ENCODE measurements at regions not wholly inside any gene's neighbourhood (a gene's known extent, or its start where the extent isn't known, plus 50 kb on each side); places are given as distances from the start of the nearest gene placed in this dataset.

- Histone ChIP-seq H3K79me2 (ENCODE audit: control insufficient read depth in 1 of 2, insufficient read depth in 2 of 2, low read length in 2 of 2) (no peaks in the 10 kb centered on the region), H4K5ac (ENCODE audit: insufficient read length, low read depth, low read length) (no peak overlapping the region), H3K56ac (replicated peaks; ENCODE audit: insufficient read length, low read depth, low read length) (no peak overlapping the region), H2AFZ (ENCODE audit: low read length) (no peak overlapping the region), H3K79me1 (ENCODE audit: low read depth, low read length) (no peaks in the 10 kb centered on the region), H2BK20ac (ENCODE audit: low read length) (no peak overlapping the region), H2BK120ac (replicated peaks; ENCODE audit: low read depth, low read length) (no peak overlapping the region), H3K27me3 (replicated peaks in 1 of 4; ENCODE audit: control insufficient read depth in 3 of 4, extremely low read depth in 1 of 4, insufficient read depth in 3 of 4, low read length in 3 of 4) (no peaks in the 10 kb centered on the region), H3K23me2 (ENCODE audit: low read depth, low read length) (no peaks in the 10 kb centered on the region), H3K9me3 (ENCODE audit: insufficient read depth in 2 of 2, low read depth in 1 of 2, low read length in 1 of 2) (peaks cover 0 to 9% of the 10 kb centered on the region in 2 experiments; a peak in 2 of 4 replicates), H4K20me1 (replicated peaks in 1 of 2; ENCODE audit: control insufficient read depth in 1 of 2, insufficient read depth in 2 of 2, low read length in 2 of 2) (no peaks in the 10 kb centered on the region), H3K36me3 (ENCODE audit: control insufficient read depth in 2 of 4, insufficient read depth in 4 of 4, low read length in 3 of 4) (no peaks in the 10 kb centered on the region), H4K91ac (replicated peaks; ENCODE audit: insufficient read length, low read length) (no peak overlapping the region), H2BK5ac (ENCODE audit: low read depth, low read length) (no peak overlapping the region), H2AK5ac (ENCODE audit: low read depth, low read length) (no peak overlapping the region), H2BK12ac (ENCODE audit: low read depth, low read length) (no peak overlapping the region), H2BK15ac (ENCODE audit: low read length) (no peak overlapping the region), H3K27ac (ENCODE audit: low read depth, low read length) (no peak overlapping the region), H3K23ac (ENCODE audit: insufficient read length) (no peak overlapping the region), H3K4me1 (replicated peaks in 1 of 4; ENCODE audit: control insufficient read depth in 3 of 4, insufficient read depth in 4 of 4, low read length in 3 of 4) (peaks cover 3 to 13% (median 7%) of the 10 kb centered on the region in 4 experiments; a peak in 5 of 7 replicates), H3K14ac (ENCODE audit: insufficient read length) (no peak overlapping the region), H3K4me2 (ENCODE audit: insufficient read depth in 1 of 2, low read depth in 2 of 2, low read length in 2 of 2) (no peak overlapping the region), H3K18ac (ENCODE audit: extremely low read depth, low read length) (no peak overlapping the region), H4K8ac (ENCODE audit: extremely low read depth, insufficient read depth, low read length) (no peak overlapping the region), H3K9ac (replicated peaks in 1 of 4; ENCODE audit: extremely low read depth in 1 of 4, low read depth in 3 of 4, low read length in 3 of 4) (no peak overlapping the region), H3K4ac (replicated peaks; ENCODE audit: insufficient read length, low read depth, low read length) (no peak overlapping the region), H3K4me3 (ENCODE audit: extremely low read depth in 1 of 4, insufficient read depth in 2 of 4, low read depth in 3 of 4, low read length in 4 of 4) (no peak overlapping the region)
- DNase-seq (ENCODE audit: low read depth in 1 of 2, low spot score in 2 of 2) (no peak), FAIRE-seq (no peak)
- POLR2A ChIA-PET (ENCODE audit: partially characterized antibody): no interaction called here
- 94% methylated on average over 5 of the region's 5 CpGs; no CpG with 5 or more reads in 1 of the 2 experiments for WGBS, 2 experiments (ENCODE audit: extremely low coverage in 1 of 2, insufficient coverage in 1 of 2, insufficient read length in 1 of 2, insufficient replicate concordance in 2 of 2, low coverage in 1 of 2, low lambda C conversion rate in 2 of 2, missing lambda C conversion rate in 1 of 2)
- CTCF ChIA-PET (ENCODE audit: partially characterized antibody): no interaction called here
- TF ChIP-seq CHD2 (IDR thresholded peaks at IDR 0.05; ENCODE audit: low read length) (no peak), TAF7 (optimal IDR thresholded peaks at IDR 0.05; ENCODE audit: borderline replicate concordance, low read depth, low read length) (no peak), ZNF274 (IDR thresholded peaks at IDR 0.05; ENCODE audit: borderline replicate concordance, extremely low read depth, low read length) (no peak), TEAD4 (IDR thresholded peaks at IDR 0.05; ENCODE audit: low read depth, low read length) (no peak), EP300 (IDR thresholded peaks at IDR 0.05; ENCODE audit: borderline replicate concordance in 1 of 2, low read depth in 2 of 2, low read length in 2 of 2) (no peak), NANOG (IDR thresholded peaks at IDR 0.05; ENCODE audit: insufficient read depth, low read depth, low read length, poor library complexity, severe bottlenecking) (no peak), EGR1 (IDR thresholded peaks at IDR 0.05; ENCODE audit: borderline replicate concordance, low read depth, low read length) (no peak), SIX5 (IDR thresholded peaks at IDR 0.05; ENCODE audit: low read depth, low read length) (no peak), CTCF (IDR thresholded peaks at IDR 0.05; ENCODE audit: control extremely low read depth in 1 of 3, insufficient read depth in 1 of 3, low read depth in 1 of 3, low read length in 3 of 3) (no peak), CTBP2 (IDR thresholded peaks at IDR 0.05; ENCODE audit: borderline replicate concordance, insufficient read depth, insufficient read length, low read length) (no peak), EZH2 (IDR thresholded peaks at IDR 0.05; ENCODE audit: low read depth, low read length, severe bottlenecking) (no peak)
These were observed 129.0 kb upstream of the ARHGEF3 start for GRCh38 chr3:56930706-56931105.
